K562 (cell line): ENCODE measurements at regions not wholly inside any gene's neighbourhood (a gene's known extent, or its start where the extent isn't known, plus 50 kb on each side); places are given as distances from the start of the nearest gene placed in this dataset.

ENCODE experiments used
- ATF6 ChIP-seq: sonication (generic); formaldehyde crosslinking; IDR thresholded peaks from 2 replicates; pipeline ENCODE4 v1.4.0; 2020; ENCODE audit warnings: mild to moderate bottlenecking, missing genetic modification reagents
- BACH1 ChIP-seq: fragments of 200-800 bp; sonication (Bioruptor generic); IDR thresholded peaks from 2 replicates; pipeline ENCODE4 v1.6.1; 2016; ENCODE audit warnings: missing genetic modification characterization, missing compliant biosample characterization
- CREB3 ChIP-seq: fragments of 450-650 bp; conservative IDR thresholded peaks from 2 replicates; pipeline ENCODE4 v1.6.1; 2016; ENCODE audit warnings: missing genetic modification characterization, low read depth, mild to moderate bottlenecking, missing compliant biosample characterization, moderate library complexity
- ETV5 ChIP-seq: sonication (generic); formaldehyde crosslinking; IDR thresholded peaks from 2 replicates; pipeline ENCODE4 v1.4.0; 2020; ENCODE audit warnings: low read depth, mild to moderate bottlenecking, missing genetic modification reagents
- FOXJ2 ChIP-seq: fragments of 200-800 bp; sonication (Bioruptor generic); IDR thresholded peaks from 2 replicates; pipeline ENCODE4 v1.6.1; 2016; ENCODE audit warnings: missing genetic modification characterization, missing compliant biosample characterization
- FOXK1 ChIP-seq: sonication (generic); formaldehyde crosslinking; IDR thresholded peaks from 2 replicates; pipeline ENCODE4 v1.8.0; 2022; ENCODE audit warnings: missing genetic modification reagents, mild to moderate bottlenecking, borderline replicate concordance
- GABPB2 ChIP-seq: fragments of 250-450 bp; sonication (Bioruptor Pico); conservative IDR thresholded peaks from 2 replicates; pipeline ENCODE4 v1.5.1; 2021; ENCODE audit warnings: mild to moderate bottlenecking
- HEY1 ChIP-seq: fragments of 250-450 bp; sonication (Bioruptor Pico); IDR thresholded peaks from 2 replicates; pipeline ENCODE4 v1.5.0; 2020; ENCODE audit warnings: mild to moderate bottlenecking, moderate library complexity, borderline replicate concordance
- HNRNPLL ChIP-seq: fragments of 200-400 bp; formaldehyde crosslinking; IDR thresholded peaks from 2 replicates; pipeline ENCODE4 v1.6.1; 2017; ENCODE audit warnings: low read length, low read depth, mild to moderate bottlenecking; ENCODE audit not compliant: poor library complexity, severe bottlenecking
- KDM1A ChIP-seq, 2 experiments: fragments of 450-650 bp; IDR thresholded peaks; 2 replicates each; pipeline ENCODE4 v1.6.1; 2016; ENCODE audit warnings: mild to moderate bottlenecking in 2 of 2
- LCOR ChIP-seq: sonication (generic); formaldehyde crosslinking; IDR thresholded peaks from 2 replicates; pipeline ENCODE4 v1.8.0; 2022; ENCODE audit warnings: mild to moderate bottlenecking, missing genetic modification reagents
- MCM5 ChIP-seq: fragments of 450-650 bp; IDR thresholded peaks from 2 replicates; pipeline ENCODE4 v1.6.1; 2016; ENCODE audit warnings: low read depth
- NCOA1 ChIP-seq: fragments of 450-650 bp; IDR thresholded peaks from 2 replicates; pipeline ENCODE4 v1.6.1; 2016; ENCODE audit warnings: low read depth
- PTTG1 ChIP-seq: fragments of 450-650 bp; IDR thresholded peaks from 2 replicates; pipeline ENCODE4 v1.6.1; 2016; ENCODE audit warnings: low read depth, mild to moderate bottlenecking, missing genetic modification characterization, missing compliant biosample characterization
- TEAD2 ChIP-seq: fragments of 450-650 bp; IDR thresholded peaks from 2 replicates; pipeline ENCODE4 v1.6.1; 2016; ENCODE audit warnings: missing genetic modification characterization, control low read depth, missing compliant biosample characterization
- TRIM24 ChIP-seq, 2 experiments: fragments of 450-650 bp; IDR thresholded peaks; 2 replicates each; pipeline ENCODE4 v1.6.1; 2016
- ZBTB34 ChIP-seq: fragments of 250-450 bp; sonication (Bioruptor Pico); IDR thresholded peaks from 2 replicates; pipeline ENCODE4 v1.8.0; 2021; ENCODE audit warnings: mild to moderate bottlenecking, moderate library complexity
- ZEB2 ChIP-seq: fragments of 450-650 bp; IDR thresholded peaks from 2 replicates; pipeline ENCODE4 v1.6.1; 2016
- ZFP30 ChIP-seq: fragments of 250-450 bp; sonication (Bioruptor Pico); IDR thresholded peaks from 2 replicates; pipeline ENCODE4 v1.8.0; 2022; ENCODE audit warnings: moderate library complexity, mild to moderate bottlenecking, inconsistent platforms, borderline replicate concordance
- ZMIZ1 ChIP-seq, 2 experiments: fragments of 150-350 bp in 1 of 2; IDR thresholded peaks; 2 replicates each; pipeline ENCODE4 v1.6.1; 2012 to 2016; ENCODE audit warnings: low read depth in 2 of 2, low read length in 2 of 2, mild to moderate bottlenecking in 1 of 2, moderate library complexity in 1 of 2
- ZNF511 ChIP-seq: sonication (generic); formaldehyde crosslinking; IDR thresholded peaks from 2 replicates; pipeline ENCODE4 v1.8.0; 2022; ENCODE audit warnings: mild to moderate bottlenecking, missing genetic modification reagents
- ZNF79 ChIP-seq: fragments of 250-450 bp; sonication (Bioruptor Pico); IDR thresholded peaks from 2 replicates; pipeline ENCODE4 v1.4.0; 2020; ENCODE audit warnings: low read depth, mild to moderate bottlenecking, moderate library complexity

DNA sequence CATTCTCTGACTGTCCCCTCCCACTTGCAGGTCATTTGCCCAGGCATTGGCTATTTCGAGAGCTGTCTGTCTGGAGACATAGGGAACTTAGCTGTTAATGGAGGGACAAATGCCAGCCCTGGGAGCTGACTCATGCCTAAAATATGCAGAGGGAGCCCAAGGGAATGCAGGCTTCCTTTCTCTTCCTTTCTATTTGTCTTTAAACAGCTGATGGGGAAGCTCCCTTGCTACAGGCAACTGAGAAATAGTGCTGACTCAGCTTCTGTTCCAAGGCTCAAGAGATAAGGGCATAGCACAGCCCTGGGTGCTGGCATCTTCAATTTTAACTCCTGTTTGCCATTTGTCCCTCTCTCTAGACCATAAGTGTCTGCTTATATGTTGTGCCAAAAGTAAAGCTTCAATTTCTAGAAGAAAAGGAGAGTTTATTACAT is 82.7 kb upstream of the C1GALT1 start (continued):
- TF ChIP-seq ZMIZ1 (IDR thresholded peaks at IDR 0.05; ENCODE audit: low read depth in 2 of 2, low read length in 2 of 2) (0 out of 4 replicates have a peak, but pooled peaks of 1 of the 2 experiments have one; percentile 57), ZNF79 (no peak), HNRNPLL (no peak), NCOA1 (peak; percentile 43; the same call in 1 of the 2 replicates), ZEB2 (peak; percentile 73), ATF6 (CRISPR knock-in tag) (no peak), LCOR (CRISPR knock-in tag) (no peak; the same call in 1 of the 2 replicates), FOXJ2 (tag) (no peak), BACH1 (tag) (peak; percentile 98), CREB3 (no peak), TRIM24 (IDR thresholded peaks at IDR 0.05) (peak; percentile 69 to 83; a peak in 3 of 4 replicates), PTTG1 (no peak), HEY1 (no peak), FOXK1 (no peak), MCM5 (no peak), ZFP30 (no peak), GABPB2 (CRISPR knock-in tag) (no peak), KDM1A (IDR thresholded peaks at IDR 0.05) (peak; percentile 48 to 62; a peak in 3 of 4 replicates), ZBTB34 (CRISPR knock-in tag) (no peak), TEAD2 (tag) (peak; percentile 93), ZNF511 (CRISPR knock-in tag) (no peak), ETV5 (CRISPR knock-in tag) (0 out of 2 replicates have a peak, but pooled peaks have one; percentile 15)
